ENCODE measurements at regions not wholly inside any gene's neighbourhood (a gene's known extent, or its start where the extent isn't known, plus 50 kb on each side); places are given as distances from the start of the nearest gene placed in this dataset.

- DNase-seq (ENCODE audit: low read depth in 2 of 2) = no peak
Measured at GRCh38 chr13:31686670-31687425, 52.5 kb upstream of the RXFP2 start.

All from stimulated activated CD8-positive, alpha-beta memory T cell treated with anti-CD3 and anti-CD28 coated beads, Interleukin-15, amount 100 ng/mL, for 48 hours (primary cell).